Subcutaneous abdominal adipose tissue (tissue), 5 donors: ENCODE measurements at regions not wholly inside any gene's neighbourhood (a gene's known extent, or its start where the extent isn't known, plus 50 kb on each side); places are given as distances from the start of the nearest gene placed in this dataset.

ENCODE experiments used
- H3K27ac ChIP-seq: one replicate; pipeline ENCODE4 v1.7.0; 2013; ENCODE audit warnings: low read depth, mild to moderate bottlenecking, inconsistent platforms, low read length, moderate library complexity
- H3K27me3 ChIP-seq, 5 donors: one replicate each; pipeline ENCODE4 v1.7.0; 2013; ENCODE audit warnings: low read length in 5 of 5, inconsistent platforms in 1 of 5; ENCODE audit not compliant: control insufficient read depth in 5 of 5, insufficient read depth in 4 of 5
- H3K36me3 ChIP-seq, 5 donors: one replicate each; pipeline ENCODE4 v1.7.0; 2013; ENCODE audit warnings: low read length in 5 of 5; ENCODE audit not compliant: control insufficient read depth in 5 of 5, insufficient read depth in 5 of 5
- H3K4me1 ChIP-seq, 5 donors: one replicate each; pipeline ENCODE4 v1.7.0; 2013; ENCODE audit warnings: low read length in 5 of 5, mild to moderate bottlenecking in 3 of 5, moderate library complexity in 1 of 5; ENCODE audit not compliant: control insufficient read depth in 5 of 5, insufficient read depth in 5 of 5
- H3K4me3 ChIP-seq, 5 donors: one replicate each; pipeline ENCODE4 v1.7.0; 2013; ENCODE audit warnings: low read length in 5 of 5, low read depth in 1 of 5
- H3K9ac ChIP-seq, 5 donors: one replicate each; pipeline ENCODE4 v1.7.0; 2013; ENCODE audit warnings: low read length in 5 of 5, mild to moderate bottlenecking in 4 of 5, moderate library complexity in 3 of 5
- H3K9me3 ChIP-seq, 5 donors: one replicate each; pipeline ENCODE4 v1.7.0; 2013; ENCODE audit warnings: low read length in 5 of 5; ENCODE audit not compliant: control insufficient read depth in 5 of 5
- donor health status: healthy.
- donor health status: healthy.
- donor health status: healthy.
- donor health status: healthy.
- donor health status: healthy.

- Histone ChIP-seq H3K27ac (no peak overlapping the region), H3K36me3 (no peaks in the 10 kb centered on the region), H3K4me3 (no peak overlapping the region), H3K27me3 (no peaks in the 10 kb centered on the region), H3K9me3 (no peaks in the 10 kb centered on the region), H3K4me1 (no peaks in the 10 kb centered on the region), H3K9ac (no peak overlapping the region)
These were observed 1087.4 kb downstream of the AGBL1 start for GRCh38 chr15:87167055-87167454.

GRCh38 chr15:87155771-87156170, 1076.1 kb downstream of the AGBL1 start:
- H3K27ac ChIP-seq: no peak overlapping the region
- no peaks in the 10 kb centered on the region for H3K36me3 ChIP-seq
- no peak overlapping the region for H3K9ac ChIP-seq
- H3K4me3 ChIP-seq: no peak overlapping the region
- peaks cover 0 to 3% (median 0%) of the 10 kb centered on the region in 5 donors for H3K9me3 ChIP-seq
- H3K4me1 ChIP-seq: peaks cover 0 to 3% (median 0%) of the 10 kb centered on the region in 5 donors
- H3K27me3 ChIP-seq: no peaks in the 10 kb centered on the region

GRCh38 chr15:87154761-87155160, 1075.1 kb downstream of the AGBL1 start:
- H3K27me3 ChIP-seq: no peaks in the 10 kb centered on the region
- H3K9me3 ChIP-seq: peaks cover 0 to 3% (median 0%) of the 10 kb centered on the region in 5 donors
- H3K4me1 ChIP-seq: peaks cover 0 to 3% (median 0%) of the 10 kb centered on the region in 5 donors
- H3K9ac ChIP-seq: no peak overlapping the region
- H3K4me3 ChIP-seq: no peak overlapping the region
- H3K36me3 ChIP-seq: no peaks in the 10 kb centered on the region
- no peak overlapping the region for H3K27ac ChIP-seq

- Histone ChIP-seq H3K36me3 (no peaks in the 10 kb centered on the region), H3K9me3 (peaks cover 0 to under 1% (median 0%) of the 10 kb centered on the region in 5 donors), H3K4me3 (no peak overlapping the region), H3K27me3 (no peaks in the 10 kb centered on the region), H3K9ac (no peak overlapping the region), H3K4me1 (peaks cover 0 to 3% (median 0%) of the 10 kb centered on the region in 5 donors), H3K27ac (no peak overlapping the region)
These were observed 1071.6 kb downstream of the AGBL1 start for GRCh38 chr15:87151202-87151748.

GRCh38 chr15:87145696-87146095, 1066.0 kb downstream of the AGBL1 start:
- Histone ChIP-seq H3K9me3 (peaks cover 0 to 11% (median 8%) of the 10 kb centered on the region in 5 donors), H3K27me3 (no peaks in the 10 kb centered on the region), H3K9ac (no peak overlapping the region), H3K4me3 (no peak overlapping the region), H3K4me1 (no peaks in the 10 kb centered on the region), H3K27ac (no peak overlapping the region), H3K36me3 (no peaks in the 10 kb centered on the region)

- Histone ChIP-seq H3K4me1 (no peaks in the 10 kb centered on the region), H3K9me3 (peaks cover 0 to 12% (median 9%) of the 10 kb centered on the region in 5 donors), H3K9ac (no peak overlapping the region), H3K4me3 (no peak overlapping the region), H3K27ac (no peak overlapping the region), H3K27me3 (no peaks in the 10 kb centered on the region), H3K36me3 (no peaks in the 10 kb centered on the region)
These were observed 1065.1 kb downstream of the AGBL1 start for GRCh38 chr15:87144775-87145174.

- Histone ChIP-seq H3K9ac (no peak overlapping the region), H3K27me3 (no peaks in the 10 kb centered on the region), H3K4me1 (no peaks in the 10 kb centered on the region), H3K27ac (no peak overlapping the region), H3K9me3 (peaks cover 0 to 12% (median 9%) of the 10 kb centered on the region in 5 donors), H3K36me3 (no peaks in the 10 kb centered on the region), H3K4me3 (no peak overlapping the region)
These were observed 1062.4 kb downstream of the AGBL1 start for GRCh38 chr15:87142096-87142495.

- no peak overlapping the region for H3K27ac ChIP-seq
- no peaks in the 10 kb centered on the region for H3K9me3 ChIP-seq
- no peaks in the 10 kb centered on the region for H3K36me3 ChIP-seq
- no peak overlapping the region for H3K4me3 ChIP-seq
- H3K9ac ChIP-seq: no peak overlapping the region
- H3K4me1 ChIP-seq: no peaks in the 10 kb centered on the region
- H3K27me3 ChIP-seq: no peaks in the 10 kb centered on the region
These were observed 1055.4 kb downstream of the AGBL1 start for GRCh38 chr15:87135109-87135508.

- Histone ChIP-seq H3K27me3 (no peaks in the 10 kb centered on the region), H3K9me3 (no peaks in the 10 kb centered on the region), H3K4me1 (no peaks in the 10 kb centered on the region), H3K36me3 (no peaks in the 10 kb centered on the region), H3K4me3 (no peak overlapping the region), H3K27ac (no peak overlapping the region), H3K9ac (no peak overlapping the region)
These were observed 1054.0 kb downstream of the AGBL1 start for GRCh38 chr15:87133704-87134103.

- Histone ChIP-seq H3K36me3 (no peaks in the 10 kb centered on the region), H3K4me1 (no peaks in the 10 kb centered on the region), H3K9ac (no peak overlapping the region), H3K27me3 (no peaks in the 10 kb centered on the region), H3K27ac (no peak overlapping the region), H3K4me3 (no peak overlapping the region), H3K9me3 (peaks cover 0 to 5% (median 0%) of the 10 kb centered on the region in 5 donors)
These were observed 1051.4 kb downstream of the AGBL1 start for GRCh38 chr15:87131067-87131466.
